Right lobe of liver (tissue), 4 donors: ENCODE measurements at regions not wholly inside any gene's neighbourhood (a gene's known extent, or its start where the extent isn't known, plus 50 kb on each side); places are given as distances from the start of the nearest gene placed in this dataset.

Experiments used
- POLR2A ChIP-seq: fragments of 450-650 bp; IDR thresholded peaks from one replicate; pipeline ENCODE4 v1.6.1; 2017; ENCODE audit warnings: antibody characterized with exemption, mild to moderate bottlenecking
- TF ChIP-seq, protein P1 (sequence below), 4 donors: fragments of 200-600 bp in 3 of 4; fragments of 450-650 bp in 1 of 4; IDR thresholded peaks; one replicate each; pipeline versions ENCODE4 v1.5.1 to v1.8.0; 2016 to 2022; ENCODE audit warnings: antibody characterized with exemption in 4 of 4, mild to moderate bottlenecking in 2 of 4
- donor health status: DM: no; HTN: no; CAD: no.
- donor health status: DM: no; HTN: no; CAD: no.
- donor health status: DM: no; HTN: yes; CAD: no.

- TF ChIP-seq, protein P1, sequence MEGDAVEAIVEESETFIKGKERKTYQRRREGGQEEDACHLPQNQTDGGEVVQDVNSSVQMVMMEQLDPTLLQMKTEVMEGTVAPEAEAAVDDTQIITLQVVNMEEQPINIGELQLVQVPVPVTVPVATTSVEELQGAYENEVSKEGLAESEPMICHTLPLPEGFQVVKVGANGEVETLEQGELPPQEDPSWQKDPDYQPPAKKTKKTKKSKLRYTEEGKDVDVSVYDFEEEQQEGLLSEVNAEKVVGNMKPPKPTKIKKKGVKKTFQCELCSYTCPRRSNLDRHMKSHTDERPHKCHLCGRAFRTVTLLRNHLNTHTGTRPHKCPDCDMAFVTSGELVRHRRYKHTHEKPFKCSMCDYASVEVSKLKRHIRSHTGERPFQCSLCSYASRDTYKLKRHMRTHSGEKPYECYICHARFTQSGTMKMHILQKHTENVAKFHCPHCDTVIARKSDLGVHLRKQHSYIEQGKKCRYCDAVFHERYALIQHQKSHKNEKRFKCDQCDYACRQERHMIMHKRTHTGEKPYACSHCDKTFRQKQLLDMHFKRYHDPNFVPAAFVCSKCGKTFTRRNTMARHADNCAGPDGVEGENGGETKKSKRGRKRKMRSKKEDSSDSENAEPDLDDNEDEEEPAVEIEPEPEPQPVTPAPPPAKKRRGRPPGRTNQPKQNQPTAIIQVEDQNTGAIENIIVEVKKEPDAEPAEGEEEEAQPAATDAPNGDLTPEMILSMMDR (IDR thresholded peaks at IDR 0.05): no peak
- TF ChIP-seq POLR2A: no peak
Observed at GRCh38 chr7:156167987-156168386, 355.7 kb upstream of the SHH start.
